Spleen (tissue), 7 donors: ENCODE measurements at regions not wholly inside any gene's neighbourhood (a gene's known extent, or its start where the extent isn't known, plus 50 kb on each side); places are given as distances from the start of the nearest gene placed in this dataset.

Source experiments
- POLR2A ChIP-seq, 3 donors: fragments of 450-650 bp; IDR thresholded peaks; one replicate each; pipeline ENCODE4 v1.5.1; 2017; ENCODE audit warnings: antibody characterized with exemption in 3 of 3, mild to moderate bottlenecking in 1 of 3
- POLR2AphosphoS5 ChIP-seq, 3 donors: sonication (generic); formaldehyde crosslinking; IDR thresholded peaks; one replicate each; pipeline ENCODE4 v1.5.1; 2017; ENCODE audit warnings: antibody characterized with exemption in 3 of 3
- TF ChIP-seq, protein P1 (sequence below), 11 experiments: fragments of 200-600 bp in 7 of 11; fragments of 450-650 bp in 4 of 11; sonication (generic) in 4 of 11; IDR thresholded peaks in 8 of 11; conservative IDR thresholded peaks in 3 of 11; 1 replicate in 7 of 11; 2 replicates in 4 of 11; pipeline versions ENCODE4 v1.4.0 to v1.8.0; 2016 to 2021; ENCODE audit warnings: antibody characterized with exemption in 11 of 11, inconsistent platforms in 4 of 11, mild to moderate bottlenecking in 1 of 11
- donor health status: DM: no; HTN: no; CAD: no; lungs with moderate emphysema.
- donor health status: DM: no; HTN: no; CAD: no.
- donor health status: DM: no; HTN: no; CAD: no.

DNA sequence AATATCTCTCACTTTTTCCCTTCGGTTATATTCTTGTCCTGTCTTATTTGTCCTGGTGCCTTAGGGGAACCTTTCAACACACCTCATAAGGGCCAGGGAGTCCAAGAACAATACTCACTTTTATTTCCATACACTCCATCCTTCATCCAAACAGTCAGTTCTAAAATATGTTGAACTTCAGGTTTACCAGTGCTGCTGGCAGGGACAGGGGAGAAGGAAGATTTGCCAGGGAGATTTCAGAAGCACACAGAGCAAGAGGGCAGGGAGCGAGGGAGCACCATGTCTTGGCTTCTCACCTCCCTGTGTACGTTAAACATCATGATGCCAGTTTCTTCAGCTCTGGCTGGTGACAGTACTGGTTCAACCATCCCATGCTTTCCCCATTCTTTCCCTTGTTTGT lies 631.1 kb upstream of the FAT1 start:
- TF ChIP-seq POLR2A (IDR thresholded peaks at IDR 0.05) = no peak
- TF ChIP-seq, protein P1, sequence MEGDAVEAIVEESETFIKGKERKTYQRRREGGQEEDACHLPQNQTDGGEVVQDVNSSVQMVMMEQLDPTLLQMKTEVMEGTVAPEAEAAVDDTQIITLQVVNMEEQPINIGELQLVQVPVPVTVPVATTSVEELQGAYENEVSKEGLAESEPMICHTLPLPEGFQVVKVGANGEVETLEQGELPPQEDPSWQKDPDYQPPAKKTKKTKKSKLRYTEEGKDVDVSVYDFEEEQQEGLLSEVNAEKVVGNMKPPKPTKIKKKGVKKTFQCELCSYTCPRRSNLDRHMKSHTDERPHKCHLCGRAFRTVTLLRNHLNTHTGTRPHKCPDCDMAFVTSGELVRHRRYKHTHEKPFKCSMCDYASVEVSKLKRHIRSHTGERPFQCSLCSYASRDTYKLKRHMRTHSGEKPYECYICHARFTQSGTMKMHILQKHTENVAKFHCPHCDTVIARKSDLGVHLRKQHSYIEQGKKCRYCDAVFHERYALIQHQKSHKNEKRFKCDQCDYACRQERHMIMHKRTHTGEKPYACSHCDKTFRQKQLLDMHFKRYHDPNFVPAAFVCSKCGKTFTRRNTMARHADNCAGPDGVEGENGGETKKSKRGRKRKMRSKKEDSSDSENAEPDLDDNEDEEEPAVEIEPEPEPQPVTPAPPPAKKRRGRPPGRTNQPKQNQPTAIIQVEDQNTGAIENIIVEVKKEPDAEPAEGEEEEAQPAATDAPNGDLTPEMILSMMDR (IDR thresholded peaks at IDR 0.05 in 8 of 11, conservative IDR thresholded peaks at IDR 0.05 in 3 of 11) = no peak
- TF ChIP-seq POLR2AphosphoS5 (IDR thresholded peaks at IDR 0.05) = no peak
